Endothelial cell of umbilical vein (primary cell): ENCODE measurements at regions not wholly inside any gene's neighbourhood (a gene's known extent, or its start where the extent isn't known, plus 50 kb on each side); places are given as distances from the start of the nearest gene placed in this dataset.
A peak's percentile ranks its signal among the peaks of the same experiment; 100 is the strongest.

ENCODE experiments used
- BruUV-seq: library from RNA; stranded (reverse); fragments of 400-500 nt; replicated peaks from 2 replicates; lab custom pipeline; 2021; lab: Mats Ljungman, UMichigan
- CTCF ChIA-PET: fragments of 300-600, 350-600 bp; sonication (Branson Sonifier 250); formaldehyde crosslinking; loops from one replicate; lab custom pipeline; 2021; ENCODE audit warnings: antibody characterized with exemption, inconsistent platforms; lab: Charles Lee
- POLR2A ChIA-PET: fragments of 300-600, 350-600 bp; sonication (Branson Sonifier 250); formaldehyde crosslinking; loops from one replicate; lab custom pipeline; 2021; ENCODE audit warnings: antibody characterized with exemption, inconsistent platforms; lab: Charles Lee
- DNase-seq: peaks from one replicate; pipeline ENCODE4 v3.0.0-alpha.2; 2011; ENCODE audit warnings: low read depth, low spot score
- FAIRE-seq: peaks from 2 replicates; lab custom pipeline; 2011; peaks lifted over from hg19 to GRCh38; lab: Jason Lieb, UNC
- H2AFZ ChIP-seq: 2 replicates; pipeline ENCODE4 v1.6.0; 2012; ENCODE audit warnings: low read depth, low read length, control low read depth, inconsistent platforms
- H3K27ac ChIP-seq: 2 replicates; pipeline ENCODE4 v1.5.1; 2011; ENCODE audit warnings: low read depth, mild to moderate bottlenecking, control low read depth, low read length, moderate library complexity; ENCODE audit not compliant: insufficient read depth
- H3K27me3 ChIP-seq, 2 experiments: 2 replicates each; pipeline versions ENCODE4 v1.6.0 to v1.6.1; 2011; ENCODE audit warnings: low read length in 2 of 2, mixed read lengths in 1 of 2; ENCODE audit not compliant: control insufficient read depth in 2 of 2, insufficient read depth in 2 of 2
- H3K36me3 ChIP-seq, 2 experiments: 2 replicates in 1 of 2; 3 replicates in 1 of 2; pipeline ENCODE4 v1.5.1; 2011; ENCODE audit warnings: low read length in 2 of 2, mild to moderate bottlenecking in 1 of 2, moderate library complexity in 1 of 2; ENCODE audit not compliant: control insufficient read depth in 2 of 2, insufficient read depth in 2 of 2; ENCODE audit errors: extremely low read depth in 1 of 2
- H3K4me1 ChIP-seq: 3 replicates; pipeline ENCODE4 v1.5.1; 2011; ENCODE audit warnings: mild to moderate bottlenecking, low read length; ENCODE audit not compliant: control insufficient read depth, insufficient read depth; ENCODE audit errors: extremely low read depth
- H3K4me2 ChIP-seq: 2 replicates; pipeline ENCODE4 v1.6.1; 2011; ENCODE audit warnings: low read length, control low read depth, mixed read lengths; ENCODE audit not compliant: insufficient read depth
- H3K4me3 ChIP-seq, 3 experiments: fragments of 200-600 bp in 1 of 3; sonication (generic), shearing (Covaris generic) in 1 of 3; replicated peaks in 1 of 3; 2 replicates each; pipeline ENCODE4 v1.5.1; 2011 to 2016; ENCODE audit warnings: control low read depth in 3 of 3, low read length in 3 of 3, mild to moderate bottlenecking in 2 of 3, inconsistent platforms in 1 of 3, low read depth in 1 of 3, moderate library complexity in 1 of 3; ENCODE audit not compliant: insufficient read depth in 1 of 3
- H3K79me2 ChIP-seq: 2 replicates; pipeline ENCODE4 v1.6.0; 2012; ENCODE audit warnings: low read length, inconsistent platforms; ENCODE audit not compliant: control insufficient read depth, insufficient read depth
- H3K9ac ChIP-seq: replicated peaks from 2 replicates; pipeline ENCODE3; 2011; ENCODE audit warnings: low read length, control low read depth; ENCODE audit not compliant: insufficient read depth; ENCODE audit errors: extremely low read depth
- H3K9me1 ChIP-seq: replicated peaks from 3 replicates; pipeline ENCODE4 v1.6.0; 2011; ENCODE audit warnings: mild to moderate bottlenecking, low read length; ENCODE audit not compliant: control insufficient read depth, insufficient read depth; ENCODE audit errors: extremely low read depth
- H3K9me3 ChIP-seq: replicated peaks from 2 replicates; pipeline ENCODE4 v1.5.1; 2012; ENCODE audit warnings: low read length, inconsistent platforms; ENCODE audit not compliant: control insufficient read depth, insufficient read depth
- H4K20me1 ChIP-seq: replicated peaks from 2 replicates; pipeline ENCODE3; 2011; ENCODE audit warnings: mild to moderate bottlenecking, low read length; ENCODE audit not compliant: control insufficient read depth, insufficient read depth; ENCODE audit errors: extremely low read depth
- CTCF ChIP-seq, 2 donors: IDR thresholded peaks; 1 replicate in 1 of 2; 2 replicates in 1 of 2; pipeline ENCODE4 v1.5.1; 2011; ENCODE audit warnings: low read length in 2 of 2, mild to moderate bottlenecking in 2 of 2, moderate library complexity in 2 of 2, control low read depth in 1 of 2, inconsistent platforms in 1 of 2, low read depth in 1 of 2; ENCODE audit not compliant: insufficient read depth in 1 of 2; ENCODE audit errors: extremely low read depth in 1 of 2
- EZH2 ChIP-seq: IDR thresholded peaks from 2 replicates; pipeline ENCODE4 v1.6.1; 2012; ENCODE audit warnings: borderline replicate concordance, low read depth, mild to moderate bottlenecking, moderate library complexity, low read length, inconsistent platforms; ENCODE audit not compliant: severe bottlenecking
- FOS ChIP-seq: IDR thresholded peaks from 2 replicates; pipeline ENCODE4 v1.6.1; 2011; ENCODE audit warnings: mild to moderate bottlenecking, low read length, moderate library complexity, borderline replicate concordance; ENCODE audit not compliant: insufficient read depth
- GATA2 ChIP-seq: IDR thresholded peaks from 2 replicates; pipeline ENCODE4 v1.7.0; 2011; ENCODE audit warnings: low read depth, mild to moderate bottlenecking, moderate library complexity, mixed read lengths, low read length; ENCODE audit not compliant: insufficient read length, insufficient read depth
- JUN ChIP-seq: IDR thresholded peaks from 2 replicates; pipeline ENCODE4 v1.6.1; 2011; ENCODE audit warnings: borderline replicate concordance, low read depth; ENCODE audit not compliant: insufficient read length, insufficient read depth
- MAX ChIP-seq: IDR thresholded peaks from 2 replicates; pipeline ENCODE4 v1.6.1; 2011; ENCODE audit not compliant: insufficient read depth, insufficient read length
- POLR2A ChIP-seq: IDR thresholded peaks from 2 replicates; pipeline ENCODE4 v1.6.1; 2012; ENCODE audit warnings: low read depth, mild to moderate bottlenecking, control low read depth, low read length
- POLR2AphosphoS5 ChIP-seq: IDR thresholded peaks from 2 replicates; pipeline ENCODE4 v1.6.1; 2012; ENCODE audit warnings: low read depth, mild to moderate bottlenecking, control low read depth, low read length, moderate library complexity; ENCODE audit not compliant: insufficient read depth
- dilution Hi-C: fragments of 300-500 bp; cut with MboI; formaldehyde crosslinking; loops from one replicate; pipeline ENCODE4 v1.15.0; 2019; ENCODE audit warnings: low sequenced_read_pairs; ENCODE audit not compliant: extremely low pct_ligation_motif_present
- intact Hi-C: fragments of 100-400 bp; cut with micrococcal nuclease; formaldehyde crosslinking; loops from one replicate; pipeline ENCODE4 v1.10.0; 2022

- H3K4me2 ChIP-seq, result peak overlapping the region; percentile 6
- H2AFZ ChIP-seq, result peak overlapping the region; percentile 95
- H3K9me3 ChIP-seq, result no peaks in the 10 kb centered on the region
- no peaks in the 10 kb centered on the region for H4K20me1 ChIP-seq
- TF ChIP-seq JUN (peak; percentile 76), FOS (peak; percentile 13), POLR2AphosphoS5 (no peak), POLR2A (no peak)
- FAIRE-seq (peak; percentile 90), DNase-seq (peak; percentile 62)
- H3K79me2 ChIP-seq, result no peaks in the 10 kb centered on the region
- POLR2A ChIA-PET, result no interaction called here
- dilution Hi-C loops, result no loop called here
- intact Hi-C loops, result loop anchor here (1.0 kb wide), 1 partner anchor 10 kb away; no protein-coding TSS in a partner anchor
- no peak overlapping the region for H3K4me3 ChIP-seq
- H3K9me1 ChIP-seq, result no peaks in the 10 kb centered on the region
- H3K27me3 ChIP-seq, result no peaks in the 10 kb centered on the region
- BruUV-seq, result no TSS peak
- no peak overlapping the region for H3K9ac ChIP-seq
- CTCF ChIA-PET, result interaction anchor here (1.0 to 3.3 kb wide), 8 partner anchors 12 to 263 kb away, joined by 3 to 18 read pairs (median 5); partner anchors contain the start of gene FGF18
- no peaks in the 10 kb centered on the region for H3K36me3 ChIP-seq
- H3K27ac ChIP-seq, result peak overlapping the region; percentile 43
- H3K4me1 ChIP-seq, result peaks cover 8% of the 10 kb centered on the region
Measured at GRCh38 chr5:171681677-171682076, 103.9 kb upstream of the SMIM23 start.

- Histone ChIP-seq H3K4me2 (no peak overlapping the region), H3K9me3 (no peaks in the 10 kb centered on the region), H2AFZ (no peak overlapping the region), H4K20me1 (no peaks in the 10 kb centered on the region), H3K9me1 (no peaks in the 10 kb centered on the region), H3K27me3 (no peaks in the 10 kb centered on the region), H3K79me2 (no peaks in the 10 kb centered on the region), H3K9ac (no peak overlapping the region), H3K4me3 (no peak overlapping the region), H3K27ac (no peak overlapping the region), H3K36me3 (no peaks in the 10 kb centered on the region), H3K4me1 (peaks cover 8% of the 10 kb centered on the region)
- ChIA-PET CTCF (interaction anchor here (1.4 to 1.6 kb wide), 2 partner anchors 25 to 36 kb away, joined by 3 to 5 read pairs; no protein-coding TSS in a partner anchor), POLR2A (no interaction called here)
- DNase-seq, result no peak
- dilution Hi-C loops (no loop called here), intact Hi-C loops (no loop called here)
- no peak for FAIRE-seq
- BruUV-seq, result no TSS peak
- TF ChIP-seq MAX, result no peak
- TF ChIP-seq CTCF (IDR thresholded peaks at IDR 0.05; ENCODE audit: extremely low read depth in 1 of 2, insufficient read depth in 1 of 2, low read depth in 1 of 2, low read length in 2 of 2), result no peak
- no peak for TF ChIP-seq JUN
- no peak for TF ChIP-seq GATA2
- no peak for TF ChIP-seq FOS
- no peak for TF ChIP-seq POLR2A
- no peak for TF ChIP-seq EZH2
Measured at GRCh38 chr5:171682801-171683200, 102.8 kb upstream of the SMIM23 start.
